ENCODE measurements at regions not wholly inside any gene's neighbourhood (a gene's known extent, or its start where the extent isn't known, plus 50 kb on each side); places are given as distances from the start of the nearest gene placed in this dataset.

DNA sequence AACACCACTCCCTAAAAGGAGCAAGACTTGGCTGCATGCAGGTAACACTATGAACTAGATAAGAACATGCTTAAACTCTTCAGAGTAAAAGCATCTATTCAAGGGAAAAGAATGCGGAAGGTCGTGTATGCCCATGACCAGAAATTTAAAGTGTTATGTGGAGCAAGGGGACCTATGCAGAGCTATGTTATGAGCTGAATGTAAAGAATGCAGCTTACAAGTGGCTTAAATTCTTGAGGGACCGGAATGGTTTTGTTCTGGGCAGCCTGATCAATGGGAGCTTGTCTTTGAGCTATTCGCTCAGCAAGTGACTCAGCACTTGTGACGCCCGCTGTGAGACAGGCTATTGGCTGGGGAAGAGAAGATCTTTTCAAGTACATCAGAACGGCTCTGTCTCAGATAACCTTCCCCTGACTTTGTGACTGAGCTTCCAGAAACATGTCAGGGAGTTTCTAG is 367.5 kb upstream of the THBS1 start:
- POLR2A ChIA-PET: no interaction called here
- no peak for TF ChIP-seq ZFP36 (IDR thresholded peaks at IDR 0.05; ENCODE audit: borderline replicate concordance, partially characterized antibody)
- no peak for TF ChIP-seq GATA3 (IDR thresholded peaks at IDR 0.05; ENCODE audit: borderline replicate concordance)
- no peak for TF ChIP-seq NFE2L2 (conservative IDR thresholded peaks at IDR 0.05; ENCODE audit: low read length)
- TF ChIP-seq KDM5A (IDR thresholded peaks at IDR 0.05): no peak
- peak; percentile 4 for TF ChIP-seq MAFK (IDR thresholded peaks at IDR 0.05; ENCODE audit: partially characterized antibody)
- no peak overlapping the region; a peak in 1 of 6 replicates for H3K27ac ChIP-seq
- no peaks in the 10 kb centered on the region for H3K4me1 ChIP-seq
- FAIRE-seq (no peak), DNase-seq (ENCODE audit: low read depth in 1 of 2, low spot score in 1 of 2) (peak in 1 of 2 experiments; percentile 26), ATAC-seq (no peak; a peak in 1 of 6 replicates)
- H3K4me2 ChIP-seq: no peak overlapping the region
- CTCF ChIA-PET: no interaction called here
- peaks cover 30% of the 10 kb centered on the region; the same call in 2 of the 3 replicates for H3K9me3 ChIP-seq
- H3K4me3 ChIP-seq: no peak overlapping the region
- WGBS (ENCODE audit: missing lambda C conversion rate): 58% methylated on average over 7 of the region's 7 CpGs

DNA sequence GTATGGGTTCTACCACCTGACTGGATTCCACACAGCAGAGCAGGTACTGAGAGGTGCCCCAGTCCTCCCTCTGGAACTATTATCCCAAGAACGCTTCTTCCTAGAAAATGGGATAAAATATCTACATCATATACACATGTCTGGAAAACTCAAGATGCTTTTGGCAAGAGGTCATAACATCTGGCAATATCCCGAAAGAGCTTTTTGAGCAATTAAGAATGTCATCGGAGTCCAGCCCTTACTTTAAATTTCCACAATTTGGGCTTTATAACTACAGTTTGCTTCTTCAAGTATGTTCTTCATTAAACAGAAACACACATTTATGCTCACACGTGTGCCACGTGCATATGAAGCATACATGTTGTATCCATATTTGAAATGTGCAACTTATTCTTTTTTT is 365.9 kb upstream of the THBS1 start:
- no peak for ATAC-seq
- WGBS (ENCODE audit: missing lambda C conversion rate): 87% methylated on average over 5 of the region's 5 CpGs
- peaks cover 31% of the 10 kb centered on the region; the same call in 2 of the 3 replicates for H3K9me3 ChIP-seq
- no peaks in the 10 kb centered on the region for H3K4me1 ChIP-seq
- ChIA-PET CTCF (no interaction called here), POLR2A (no interaction called here)
- H3K4me3 ChIP-seq: no peak overlapping the region
- no peak overlapping the region for H3K4me2 ChIP-seq
- DNase-seq (ENCODE audit: low read depth in 1 of 2, low spot score in 1 of 2): no peak
- no peak for TF ChIP-seq RFX5 (IDR thresholded peaks at IDR 0.05)
- TF ChIP-seq, protein P1, sequence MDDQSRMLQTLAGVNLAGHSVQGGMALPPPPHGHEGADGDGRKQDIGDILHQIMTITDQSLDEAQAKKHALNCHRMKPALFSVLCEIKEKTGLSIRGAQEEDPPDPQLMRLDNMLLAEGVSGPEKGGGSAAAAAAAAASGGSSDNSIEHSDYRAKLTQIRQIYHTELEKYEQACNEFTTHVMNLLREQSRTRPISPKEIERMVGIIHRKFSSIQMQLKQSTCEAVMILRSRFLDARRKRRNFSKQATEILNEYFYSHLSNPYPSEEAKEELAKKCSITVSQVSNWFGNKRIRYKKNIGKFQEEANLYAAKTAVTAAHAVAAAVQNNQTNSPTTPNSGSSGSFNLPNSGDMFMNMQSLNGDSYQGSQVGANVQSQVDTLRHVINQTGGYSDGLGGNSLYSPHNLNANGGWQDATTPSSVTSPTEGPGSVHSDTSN (IDR thresholded peaks at IDR 0.05): no peak
- no peak for TF ChIP-seq FOXS1 (CRISPR knock-in tag; IDR thresholded peaks at IDR 0.05)
- no peak for TF ChIP-seq GATA3 (IDR thresholded peaks at IDR 0.05; ENCODE audit: borderline replicate concordance)
- TF ChIP-seq CHD4 (IDR thresholded peaks at IDR 0.05; ENCODE audit: borderline replicate concordance): no peak
- TF ChIP-seq KDM5A (IDR thresholded peaks at IDR 0.05): no peak
- no peak for TF ChIP-seq MAFK (IDR thresholded peaks at IDR 0.05; ENCODE audit: partially characterized antibody)
- TF ChIP-seq CHD2 (IDR thresholded peaks at IDR 0.05; ENCODE audit: low read length, partially characterized antibody): no peak
- no peak for TF ChIP-seq KDM1A (IDR thresholded peaks at IDR 0.05; ENCODE audit: low read depth)
- TF ChIP-seq RAD21 (conservative IDR thresholded peaks at IDR 0.05 in 1 of 2, IDR thresholded peaks at IDR 0.05 in 1 of 2): no peak
- no peak for TF ChIP-seq CEBPB (IDR thresholded peaks at IDR 0.05)
- no peak for FAIRE-seq
- no peak overlapping the region for H3K27ac ChIP-seq

DNA sequence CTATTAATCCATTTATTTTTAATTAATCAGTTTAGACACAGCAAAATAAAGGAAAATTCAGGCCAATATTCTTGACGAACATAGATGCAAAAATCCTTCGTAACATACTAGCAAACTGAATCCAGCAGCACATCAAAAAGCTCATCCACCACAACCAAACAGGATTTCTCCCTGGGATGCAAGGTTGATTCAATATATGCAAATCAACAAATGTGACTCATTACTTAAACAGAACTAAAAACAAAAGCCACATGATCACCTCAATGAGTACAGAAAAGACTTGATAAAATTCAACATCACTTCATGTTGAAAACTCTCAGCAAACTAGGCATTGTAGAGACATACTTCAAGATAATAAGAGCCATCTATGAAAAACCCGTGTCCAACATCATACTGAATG is 364.1 kb upstream of the THBS1 start:
- CTCF ChIA-PET: no interaction called here
- FAIRE-seq: no peak

More for the DNA sequence above, 364.1 kb upstream of the THBS1 start:
- H3K4me2 ChIP-seq: no peak overlapping the region
- H3K27ac ChIP-seq: no peak overlapping the region
- ATAC-seq (no peak), DNase-seq (ENCODE audit: low read depth in 1 of 2, low spot score in 1 of 2) (no peak)
- no peak for TF ChIP-seq REST (IDR thresholded peaks at IDR 0.05)
- TF ChIP-seq BHLHE40 (IDR thresholded peaks at IDR 0.05; ENCODE audit: low read depth, low read length): no peak
- no peak for TF ChIP-seq FOXS1 (CRISPR knock-in tag; IDR thresholded peaks at IDR 0.05)
- TF ChIP-seq, protein P2, sequence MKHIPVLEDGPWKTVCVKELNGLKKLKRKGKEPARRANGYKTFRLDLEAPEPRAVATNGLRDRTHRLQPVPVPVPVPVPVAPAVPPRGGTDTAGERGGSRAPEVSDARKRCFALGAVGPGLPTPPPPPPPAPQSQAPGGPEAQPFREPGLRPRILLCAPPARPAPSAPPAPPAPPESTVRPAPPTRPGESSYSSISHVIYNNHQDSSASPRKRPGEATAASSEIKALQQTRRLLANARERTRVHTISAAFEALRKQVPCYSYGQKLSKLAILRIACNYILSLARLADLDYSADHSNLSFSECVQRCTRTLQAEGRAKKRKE (CRISPR knock-in tag; IDR thresholded peaks at IDR 0.05; ENCODE audit: low read depth): no peak
- no peak for TF ChIP-seq HOXB5 (CRISPR knock-in tag; IDR thresholded peaks at IDR 0.05)
- no peak for TF ChIP-seq RNF2 (IDR thresholded peaks at IDR 0.05; ENCODE audit: borderline replicate concordance, low read depth)
- no peak for TF ChIP-seq CHD2 (IDR thresholded peaks at IDR 0.05; ENCODE audit: low read length, partially characterized antibody)
- no peak for TF ChIP-seq FOSB (CRISPR knock-in tag; IDR thresholded peaks at IDR 0.05)
- peaks cover 16% of the 10 kb centered on the region; the same call in 2 of the 3 replicates for H3K9me3 ChIP-seq
- no peaks in the 10 kb centered on the region for H3K4me1 ChIP-seq
- POLR2A ChIA-PET: no interaction called here
- WGBS (ENCODE audit: missing lambda C conversion rate): 72% methylated on average over 3 of the region's 3 CpGs
- H3K4me3 ChIP-seq: no peak overlapping the region

All from A549 (cell line).